ENCODE measurements at regions not wholly inside any gene's neighbourhood (a gene's known extent, or its start where the extent isn't known, plus 50 kb on each side); places are given as distances from the start of the nearest gene placed in this dataset.
A peak's percentile ranks its signal among the peaks of the same experiment; 100 is the strongest.

DNA sequence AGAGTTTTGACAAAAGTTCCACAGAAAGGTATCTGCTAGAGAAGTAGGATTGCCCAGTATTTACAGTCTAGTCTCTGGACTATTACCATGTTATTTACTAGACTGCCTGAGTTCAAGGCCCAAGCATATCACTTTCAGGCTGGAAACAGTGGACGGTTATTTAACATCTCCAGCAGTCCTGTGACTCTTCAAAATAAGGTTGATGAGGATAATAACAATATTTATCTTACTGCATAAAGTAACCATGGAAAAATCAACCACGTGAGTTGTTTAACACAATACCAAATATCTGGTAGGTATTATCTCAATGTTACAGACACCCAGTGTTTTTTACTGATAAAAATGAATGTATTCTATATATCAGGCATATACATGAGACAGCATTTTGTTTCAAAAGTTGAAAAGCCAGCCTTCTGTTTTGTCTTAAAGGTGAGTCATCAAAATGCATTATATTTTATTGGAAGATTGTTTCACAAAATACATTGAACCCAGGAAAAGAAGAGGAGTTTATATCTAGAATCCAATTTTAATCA lies 535.8 kb downstream of the TBL1XR1 start:
- no peak overlapping the region for H3K27ac ChIP-seq (ENCODE audit: low read depth, low read length, poor library complexity, severe bottlenecking)
- intact Hi-C loops (cut with micrococcal nuclease; ENCODE audit: unreplicated experiment) = loop anchor here (5.0 kb wide), 5 partner anchors 149 to 1726 kb away; no protein-coding TSS in a partner anchor
- no peaks in the 10 kb centered on the region for H3K36me3 ChIP-seq (ENCODE audit: insufficient read depth, low read length, poor library complexity, severe bottlenecking)
- DNase-seq (ENCODE audit: low spot score) = no peak
- H3K4me1 ChIP-seq (ENCODE audit: insufficient read depth, low read length, poor library complexity, severe bottlenecking) = peaks cover 26% of the 10 kb centered on the region
- POLR2A ChIA-PET (ENCODE audit: low non-redundant PET) = no interaction called here
- no peak overlapping the region for H3K4me3 ChIP-seq (ENCODE audit: low read depth, low read length, poor library complexity, severe bottlenecking)
- no peaks in the 10 kb centered on the region for H3K9me3 ChIP-seq (ENCODE audit: low read depth, low read length, poor library complexity, severe bottlenecking)
- H3K27me3 ChIP-seq (replicated peaks; ENCODE audit: insufficient read depth, low read depth, low read length, poor library complexity) = no peaks in the 10 kb centered on the region
- TF ChIP-seq, protein P1, sequence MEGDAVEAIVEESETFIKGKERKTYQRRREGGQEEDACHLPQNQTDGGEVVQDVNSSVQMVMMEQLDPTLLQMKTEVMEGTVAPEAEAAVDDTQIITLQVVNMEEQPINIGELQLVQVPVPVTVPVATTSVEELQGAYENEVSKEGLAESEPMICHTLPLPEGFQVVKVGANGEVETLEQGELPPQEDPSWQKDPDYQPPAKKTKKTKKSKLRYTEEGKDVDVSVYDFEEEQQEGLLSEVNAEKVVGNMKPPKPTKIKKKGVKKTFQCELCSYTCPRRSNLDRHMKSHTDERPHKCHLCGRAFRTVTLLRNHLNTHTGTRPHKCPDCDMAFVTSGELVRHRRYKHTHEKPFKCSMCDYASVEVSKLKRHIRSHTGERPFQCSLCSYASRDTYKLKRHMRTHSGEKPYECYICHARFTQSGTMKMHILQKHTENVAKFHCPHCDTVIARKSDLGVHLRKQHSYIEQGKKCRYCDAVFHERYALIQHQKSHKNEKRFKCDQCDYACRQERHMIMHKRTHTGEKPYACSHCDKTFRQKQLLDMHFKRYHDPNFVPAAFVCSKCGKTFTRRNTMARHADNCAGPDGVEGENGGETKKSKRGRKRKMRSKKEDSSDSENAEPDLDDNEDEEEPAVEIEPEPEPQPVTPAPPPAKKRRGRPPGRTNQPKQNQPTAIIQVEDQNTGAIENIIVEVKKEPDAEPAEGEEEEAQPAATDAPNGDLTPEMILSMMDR (conservative IDR thresholded peaks at IDR 0.05; ENCODE audit: low read depth, low read length) = no peak
- TF ChIP-seq EZH2 (IDR thresholded peaks at IDR 0.05; ENCODE audit: borderline replicate concordance, low read depth, low read length, poor library complexity, severe bottlenecking) = no peak
- CTCF ChIA-PET = interaction anchor here (0.6 kb wide), 1 partner anchor 624 kb away, joined by 3 read pairs; no protein-coding TSS in a partner anchor
- BruUV-seq (replicated peaks) = no TSS peak

DNA sequence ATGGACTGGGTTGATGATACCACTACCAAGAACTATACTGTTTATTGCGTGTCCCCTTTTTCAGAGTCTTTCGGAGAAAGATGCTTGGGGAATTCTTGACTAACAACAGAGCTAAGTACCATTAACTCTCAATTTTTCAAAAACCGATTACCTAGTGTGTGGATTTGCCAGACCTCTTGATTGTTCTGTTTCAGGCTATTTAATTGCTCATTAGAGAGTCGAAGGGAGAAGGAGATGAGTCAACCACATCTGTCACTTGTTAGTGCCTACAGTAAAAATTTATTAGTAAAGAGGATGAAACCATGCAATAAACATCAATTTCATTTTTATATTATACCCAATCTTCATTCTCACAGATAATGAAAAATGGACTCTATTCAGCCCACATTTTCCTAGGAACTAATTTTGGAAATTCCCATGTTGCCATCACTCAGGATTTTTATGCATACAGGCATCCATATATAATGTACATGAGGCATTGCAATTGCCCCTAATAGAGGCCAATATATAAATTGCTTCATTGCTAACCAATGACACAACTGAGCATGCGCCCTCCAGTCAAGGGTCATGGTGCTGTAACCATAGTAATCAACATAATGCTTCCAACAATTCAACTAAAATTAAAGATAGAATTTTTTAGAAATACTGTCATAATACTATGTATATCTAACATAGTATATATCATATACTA lies 541.7 kb downstream of the TBL1XR1 start:
- TF ChIP-seq, protein P1 (conservative IDR thresholded peaks at IDR 0.05; ENCODE audit: low read depth, low read length) = no peak
- no peak for TF ChIP-seq EZH2 (IDR thresholded peaks at IDR 0.05; ENCODE audit: borderline replicate concordance, low read depth, low read length, poor library complexity, severe bottlenecking)
- H3K36me3 ChIP-seq (ENCODE audit: insufficient read depth, low read length, poor library complexity, severe bottlenecking) = no peaks in the 10 kb centered on the region
- H3K9me3 ChIP-seq (ENCODE audit: low read depth, low read length, poor library complexity, severe bottlenecking) = no peaks in the 10 kb centered on the region
- intact Hi-C loops (cut with micrococcal nuclease; ENCODE audit: unreplicated experiment) = no loop called here
- no peaks in the 10 kb centered on the region for H3K27me3 ChIP-seq (replicated peaks; ENCODE audit: insufficient read depth, low read depth, low read length, poor library complexity)
- peaks cover 15% of the 10 kb centered on the region for H3K4me1 ChIP-seq (ENCODE audit: insufficient read depth, low read length, poor library complexity, severe bottlenecking)
- no peak overlapping the region for H3K27ac ChIP-seq (ENCODE audit: low read depth, low read length, poor library complexity, severe bottlenecking)
- DNase-seq (ENCODE audit: low spot score) = no peak
- POLR2A ChIA-PET (ENCODE audit: low non-redundant PET) = no interaction called here
- CTCF ChIA-PET = no interaction called here
- H3K4me3 ChIP-seq (ENCODE audit: low read depth, low read length, poor library complexity, severe bottlenecking) = no peak overlapping the region
- no TSS peak for BruUV-seq (replicated peaks)

DNA sequence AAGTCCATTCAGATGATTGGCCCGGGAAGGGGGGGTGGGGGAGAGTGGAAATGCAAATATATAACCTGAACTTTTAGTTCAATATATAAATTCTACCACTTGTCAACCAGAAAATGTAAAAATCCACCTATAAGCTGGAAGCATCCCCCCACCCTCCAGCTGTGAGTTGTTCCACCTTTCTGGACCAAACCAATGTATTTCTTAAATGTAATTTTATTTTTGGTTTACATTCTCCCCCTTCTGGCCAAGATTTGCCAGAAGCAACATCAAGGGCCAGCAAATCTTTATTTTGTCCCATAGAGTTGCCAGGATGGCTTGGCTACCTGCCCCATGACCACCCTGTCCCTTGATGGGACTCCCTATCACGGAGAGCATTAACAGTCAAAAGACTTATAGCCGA lies 545.7 kb downstream of the TBL1XR1 start:
- Histone ChIP-seq H3K27ac (ENCODE audit: low read depth, low read length, poor library complexity, severe bottlenecking) (no peak overlapping the region), H3K4me1 (ENCODE audit: insufficient read depth, low read length, poor library complexity, severe bottlenecking) (peaks cover 4% of the 10 kb centered on the region), H3K36me3 (ENCODE audit: insufficient read depth, low read length, poor library complexity, severe bottlenecking) (no peaks in the 10 kb centered on the region), H3K9me3 (ENCODE audit: low read depth, low read length, poor library complexity, severe bottlenecking) (no peaks in the 10 kb centered on the region), H3K4me3 (ENCODE audit: low read depth, low read length, poor library complexity, severe bottlenecking) (no peak overlapping the region), H3K27me3 (replicated peaks; ENCODE audit: insufficient read depth, low read depth, low read length, poor library complexity) (no peaks in the 10 kb centered on the region)
- POLR2A ChIA-PET (ENCODE audit: low non-redundant PET) = no interaction called here
- CTCF ChIA-PET = no interaction called here
- DNase-seq (ENCODE audit: low spot score) = no peak
- intact Hi-C loops (cut with micrococcal nuclease; ENCODE audit: unreplicated experiment) = no loop called here
- TF ChIP-seq, protein P1 (conservative IDR thresholded peaks at IDR 0.05; ENCODE audit: low read depth, low read length) = peak; percentile 27; the same call in 1 of the 2 replicates
- no peak for TF ChIP-seq EZH2 (IDR thresholded peaks at IDR 0.05; ENCODE audit: borderline replicate concordance, low read depth, low read length, poor library complexity, severe bottlenecking)
- no TSS peak for BruUV-seq (replicated peaks)
